ELR (cell line): ENCODE measurements at regions not wholly inside any gene's neighbourhood (a gene's known extent, or its start where the extent isn't known, plus 50 kb on each side); places are given as distances from the start of the nearest gene placed in this dataset.
A peak's percentile ranks its signal among the peaks of the same experiment; 100 is the strongest.

ENCODE experiments used
- DNase-seq: peaks from one replicate; pipeline ENCODE4 v3.0.0-alpha.2; 2015; ENCODE audit warnings: low read depth

- peak; percentile 93 for DNase-seq
These were observed 371.8 kb upstream of the PRICKLE1 start for GRCh38 chr12:42961395-42961794.

GRCh38 chr12:42960087-42960527 lies 370.6 kb upstream of the PRICKLE1 start:
- DNase-seq, result peak; percentile 68

- peak; percentile 52 for DNase-seq
These were observed 368.7 kb upstream of the PRICKLE1 start for GRCh38 chr12:42958291-42958674.

GRCh38 chr12:42957561-42958290 lies 368.2 kb upstream of the PRICKLE1 start:
- DNase-seq, result peak; percentile 47

GRCh38 chr12:42957136-42957535 lies 367.6 kb upstream of the PRICKLE1 start:
- no peak for DNase-seq

GRCh38 chr12:42953021-42953420 lies 363.5 kb upstream of the PRICKLE1 start:
- no peak for DNase-seq

- DNase-seq, result no peak
These were observed 357.4 kb upstream of the PRICKLE1 start for GRCh38 chr12:42946871-42947381.

GRCh38 chr12:42945927-42946326 lies 356.4 kb upstream of the PRICKLE1 start:
- DNase-seq, result peak; percentile 26

GRCh38 chr12:42944516-42944915 lies 355.0 kb upstream of the PRICKLE1 start:
- DNase-seq, result no peak

GRCh38 chr12:42936991-42937390 lies 347.4 kb upstream of the PRICKLE1 start:
- DNase-seq, result no peak

GRCh38 chr12:42936260-42936659 lies 346.7 kb upstream of the PRICKLE1 start:
- DNase-seq, result peak; percentile 16

- DNase-seq, result peak; percentile 51
These were observed 346.2 kb upstream of the PRICKLE1 start for GRCh38 chr12:42935756-42936155.

- no peak for DNase-seq
These were observed 345.5 kb upstream of the PRICKLE1 start for GRCh38 chr12:42935090-42935489.

- DNase-seq, result no peak
These were observed 344.0 kb upstream of the PRICKLE1 start for GRCh38 chr12:42933461-42934081.

- no peak for DNase-seq
These were observed 343.4 kb upstream of the PRICKLE1 start for GRCh38 chr12:42932936-42933335.

- DNase-seq, result no peak
These were observed 336.7 kb upstream of the PRICKLE1 start for GRCh38 chr12:42926232-42926631.

GRCh38 chr12:42924482-42924881 lies 334.9 kb upstream of the PRICKLE1 start:
- no peak for DNase-seq

GRCh38 chr12:42923583-42923982 lies 334.0 kb upstream of the PRICKLE1 start:
- DNase-seq, result no peak

- no peak for DNase-seq
These were observed 333.6 kb upstream of the PRICKLE1 start for GRCh38 chr12:42923156-42923555.

- DNase-seq, result no peak
These were observed 332.9 kb upstream of the PRICKLE1 start for GRCh38 chr12:42922505-42922850.

GRCh38 chr12:42921741-42922504 lies 332.4 kb upstream of the PRICKLE1 start:
- DNase-seq, result peak; percentile 67

GRCh38 chr12:42919691-42920090 lies 330.1 kb upstream of the PRICKLE1 start:
- no peak for DNase-seq

GRCh38 chr12:42918443-42918842 lies 328.9 kb upstream of the PRICKLE1 start:
- no peak for DNase-seq
